Urinary bladder (tissue), 3 donors: ENCODE measurements at regions not wholly inside any gene's neighbourhood (a gene's known extent, or its start where the extent isn't known, plus 50 kb on each side); places are given as distances from the start of the nearest gene placed in this dataset.
"Not testable (repeated sequence)": the region's sequence is repeated elsewhere in the genome, so short reads cannot be mapped to it uniquely, and the experiment has no call there.

Experiments
- DNase-seq: peaks from one replicate; pipeline ENCODE4 v3.0.0-alpha.2; 2015; ENCODE audit errors: extremely low spot score
- H3K27ac ChIP-seq: one replicate; pipeline ENCODE4 v1.5.1; 2013; ENCODE audit warnings: low read depth, mild to moderate bottlenecking, moderate library complexity
- H3K36me3 ChIP-seq: one replicate; pipeline ENCODE4 v1.6.1; 2013; ENCODE audit warnings: mild to moderate bottlenecking, moderate library complexity; ENCODE audit not compliant: insufficient read depth
- H3K4me1 ChIP-seq: one replicate; pipeline ENCODE4 v1.6.1; 2013; ENCODE audit warnings: mild to moderate bottlenecking, moderate library complexity; ENCODE audit not compliant: insufficient read depth
- H3K4me3 ChIP-seq: one replicate; pipeline ENCODE4 v1.5.1; 2013; ENCODE audit warnings: low read depth, low read length
- WGBS: extraction: QIAGEN DNeasy Blood & Tissue Kit; methylation state at CpG from one replicate; pipeline ENCODE4 v1.1.7; 2013; 5-methylcytosine and 5-hydroxymethylcytosine counted together
- donor health status: healthy with polysubstance abuse.
- donor health status: healthy.

DNA sequence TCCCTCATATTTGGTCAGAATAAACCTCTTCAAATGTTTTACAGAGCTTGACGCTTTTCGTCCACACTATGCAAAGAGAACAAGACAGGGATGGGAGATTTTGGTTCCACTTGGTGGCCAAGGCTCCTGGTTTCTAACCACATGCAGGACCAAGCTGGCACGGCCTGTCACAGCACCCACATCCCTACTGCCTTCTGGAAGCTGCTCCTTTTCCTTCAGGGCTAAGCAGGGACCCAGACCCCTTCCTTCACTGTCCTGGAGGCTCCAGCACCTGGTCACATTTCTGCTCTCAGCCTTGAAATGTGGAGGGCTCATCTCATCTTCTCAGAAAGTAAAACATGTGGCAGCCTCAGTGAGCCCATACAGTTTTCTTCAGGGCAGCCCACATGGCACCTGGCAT is 50.4 kb upstream of the ARHGEF7 start:
- no peaks in the 10 kb centered on the region for H3K36me3 ChIP-seq
- WGBS, result 93% methylated on average over 3 of the region's 3 CpGs
- DNase-seq, result no peak
- no peak overlapping the region for H3K27ac ChIP-seq
- H3K4me3 ChIP-seq, result no peak overlapping the region
- no peaks in the 10 kb centered on the region for H3K4me1 ChIP-seq

DNA sequence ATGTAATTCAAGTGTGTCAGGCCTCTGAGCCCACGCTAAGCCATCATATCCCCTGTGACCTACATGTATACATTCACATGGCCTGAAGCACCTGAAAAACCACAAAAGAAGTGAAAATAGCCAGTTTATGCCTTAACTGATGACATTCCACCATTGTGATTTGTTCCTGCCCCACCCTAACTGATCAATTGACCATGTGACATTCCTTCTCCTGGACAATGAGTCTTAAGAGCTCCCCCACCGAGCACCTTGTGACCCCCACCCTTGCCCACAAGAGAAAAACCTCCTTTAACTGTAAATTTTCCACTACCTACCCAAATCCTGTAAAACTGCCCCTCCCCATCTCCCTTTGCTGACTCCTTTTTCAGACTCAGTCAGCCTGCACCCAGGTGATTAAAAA is 52.1 kb upstream of the ARHGEF7 start:
- no peak for DNase-seq
- no peak overlapping the region for H3K27ac ChIP-seq
- WGBS, result 54% methylated on average over 2 of the region's 2 CpGs

DNA sequence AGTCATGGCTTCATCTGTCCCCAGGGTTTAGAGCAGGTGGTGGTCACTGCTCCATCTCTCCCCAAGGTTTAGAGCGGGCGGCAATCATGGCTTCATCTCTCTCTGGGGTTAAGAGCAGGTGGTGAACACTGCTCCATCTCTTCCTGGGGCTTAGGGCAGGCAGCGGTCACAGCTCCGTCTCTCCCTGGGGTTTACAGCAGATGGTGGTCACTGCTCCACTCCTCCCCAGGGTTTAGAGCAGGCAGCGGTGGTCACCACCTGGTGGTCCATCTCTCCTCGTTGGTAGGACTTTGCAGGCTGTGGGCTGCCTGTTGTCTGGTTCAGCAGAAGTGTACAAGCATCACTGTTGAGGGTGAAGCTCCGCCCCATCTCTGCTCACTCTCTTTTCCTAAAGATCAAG is 52.8 kb upstream of the ARHGEF7 start:
- H3K27ac ChIP-seq, result no peak overlapping the region
- no peak overlapping the region for H3K4me3 ChIP-seq
- WGBS, result 87% methylated on average over 7 of the region's 7 CpGs
- H3K36me3 ChIP-seq, result no peaks in the 10 kb centered on the region
- no peaks in the 10 kb centered on the region for H3K4me1 ChIP-seq
- DNase-seq, result no peak

More for the DNA sequence above, 52.1 kb upstream of the ARHGEF7 start:
- Histone ChIP-seq H3K4me3 (no peak overlapping the region), H3K4me1 (no peaks in the 10 kb centered on the region), H3K36me3 (no peaks in the 10 kb centered on the region)

DNA sequence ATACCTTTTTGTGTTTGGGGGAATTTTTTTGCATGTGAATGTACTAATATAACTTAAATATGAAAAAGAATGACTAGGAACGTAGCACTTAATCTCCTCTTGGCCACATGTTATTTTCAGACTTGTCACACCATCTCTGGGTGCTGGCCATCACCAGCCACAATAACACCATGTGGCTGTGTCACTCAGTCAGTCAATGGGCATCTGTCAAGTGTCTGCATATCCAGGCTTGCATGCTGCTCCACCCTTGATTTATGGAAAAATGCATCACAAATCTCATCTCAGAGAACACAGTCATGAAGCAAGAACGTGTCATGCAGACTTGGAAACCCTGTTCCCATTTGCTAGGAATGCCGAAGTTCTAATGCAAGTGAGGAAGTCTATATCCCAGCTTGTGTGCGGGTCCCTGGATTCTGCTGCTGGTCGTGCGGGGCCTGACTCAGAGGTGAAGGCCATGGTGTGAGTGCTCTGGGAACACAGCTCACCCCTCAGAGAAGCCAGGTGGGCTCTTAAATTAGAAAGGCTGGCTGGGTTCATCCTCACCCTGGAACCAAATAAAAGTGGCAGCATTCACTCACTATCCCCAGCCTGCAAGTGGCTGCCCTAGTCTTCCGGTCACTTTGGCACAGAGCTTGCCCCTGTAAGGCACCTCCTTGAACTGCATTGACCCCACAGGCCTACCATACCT is 53.6 kb upstream of the ARHGEF7 start:
- DNase-seq, result no peak
- WGBS, result 87% methylated on average over 7 of the region's 7 CpGs
- no peak overlapping the region for H3K27ac ChIP-seq
- H3K36me3 ChIP-seq, result no peaks in the 10 kb centered on the region
- H3K4me3 ChIP-seq, result no peak overlapping the region
- H3K4me1 ChIP-seq, result no peaks in the 10 kb centered on the region

DNA sequence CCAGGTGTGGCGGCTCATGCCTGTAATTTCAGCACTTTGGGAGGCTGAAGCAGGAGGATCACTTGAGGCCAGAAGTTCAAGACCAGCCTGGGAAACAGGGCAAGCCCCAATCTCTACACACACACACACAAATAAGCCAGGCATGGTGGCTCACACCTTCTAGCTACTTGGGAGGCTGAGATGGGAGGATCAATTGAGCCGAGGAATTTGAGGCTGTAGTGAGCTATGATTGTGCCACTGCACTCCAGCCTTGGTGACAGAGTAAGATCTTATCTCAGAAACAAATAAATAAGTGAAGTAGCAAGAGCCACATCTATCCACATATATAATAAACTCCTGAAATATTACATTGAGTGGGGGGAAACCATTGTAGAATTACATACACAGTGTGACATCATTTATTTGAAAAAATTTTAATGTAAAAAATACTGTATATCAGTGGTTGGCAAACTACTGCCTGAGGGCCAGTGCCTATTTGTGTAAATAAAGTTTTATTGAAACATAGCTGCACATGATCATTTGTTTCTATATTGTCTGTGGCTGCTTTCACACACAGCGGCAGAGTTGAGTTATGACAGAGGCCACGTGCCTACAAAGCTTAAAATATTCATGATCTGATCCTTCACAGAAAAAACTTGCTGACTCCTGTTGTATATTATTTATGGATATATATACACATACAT is 54.7 kb upstream of the ARHGEF7 start:
- Histone ChIP-seq H3K4me1 (no peaks in the 10 kb centered on the region), H3K27ac (no peak overlapping the region), H3K4me3 (no peak overlapping the region), H3K36me3 (no peaks in the 10 kb centered on the region)
- WGBS, result 84% methylated on average over 4 of the region's 4 CpGs
- DNase-seq, result no peak

DNA sequence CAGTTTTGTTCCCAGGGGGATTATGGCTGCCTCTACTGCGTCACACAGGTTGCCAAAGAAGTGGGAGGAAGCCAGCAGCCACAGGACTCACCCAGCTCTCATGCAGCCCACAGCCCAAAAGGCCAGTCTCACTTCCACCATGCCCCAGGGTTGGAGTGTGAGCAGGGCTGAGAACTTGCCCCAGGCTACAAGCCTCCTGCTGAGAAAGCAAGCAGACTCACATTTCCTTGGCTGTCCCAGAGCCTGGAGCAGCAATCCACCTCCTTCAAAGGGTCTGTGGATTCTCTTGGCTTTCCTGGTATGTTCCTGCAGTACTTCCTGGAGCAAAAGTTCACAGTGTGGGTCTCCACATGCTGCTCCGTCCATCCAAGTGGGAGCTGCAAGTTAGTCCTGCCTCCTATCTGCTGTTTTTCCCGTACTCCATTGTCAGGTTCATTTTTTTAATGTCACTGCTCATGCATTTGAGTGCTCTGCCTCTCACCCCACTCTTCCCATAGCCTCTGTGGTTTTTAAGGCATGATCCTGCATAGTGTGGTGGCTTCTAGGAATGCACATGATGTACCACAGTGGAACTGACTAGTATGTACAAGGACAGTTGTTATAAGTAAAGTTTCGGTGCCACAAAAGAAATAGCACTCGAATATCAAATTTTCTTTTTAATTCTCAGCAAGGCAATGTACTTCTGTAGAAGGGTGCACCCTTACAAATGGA is 56.2 kb upstream of the ARHGEF7 start:
- H3K27ac ChIP-seq, result no peak overlapping the region
- H3K4me3 ChIP-seq, result no peak overlapping the region
- no peaks in the 10 kb centered on the region for H3K36me3 ChIP-seq
- H3K4me1 ChIP-seq, result no peaks in the 10 kb centered on the region
- 79% methylated on average over 5 of the region's 5 CpGs for WGBS
- no peak for DNase-seq

DNA sequence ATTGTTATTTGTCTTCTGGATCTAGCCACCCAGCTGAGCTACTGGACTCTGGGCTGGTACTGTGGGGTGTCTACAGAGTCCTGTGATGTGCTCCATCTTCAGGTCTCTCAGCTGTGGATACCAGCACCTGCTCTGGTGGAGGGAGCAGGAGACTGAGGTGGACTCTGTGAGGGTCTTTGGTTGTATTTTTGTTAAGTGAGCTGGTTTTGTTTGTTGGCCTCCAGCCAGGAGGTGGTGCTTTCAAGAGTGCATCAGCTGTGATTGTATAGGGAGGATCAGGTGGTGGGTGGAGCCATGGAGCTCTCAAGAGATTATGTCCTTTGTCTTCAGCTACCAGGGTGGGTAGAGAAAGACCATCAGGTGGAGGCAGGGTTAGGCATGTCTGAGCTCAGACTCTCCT is 56.8 kb upstream of the ARHGEF7 start:
- H3K4me1 ChIP-seq, H3K27ac ChIP-seq, DNase-seq, H3K4me3 ChIP-seq, H3K36me3 ChIP-seq: not testable (repeated sequence)

DNA sequence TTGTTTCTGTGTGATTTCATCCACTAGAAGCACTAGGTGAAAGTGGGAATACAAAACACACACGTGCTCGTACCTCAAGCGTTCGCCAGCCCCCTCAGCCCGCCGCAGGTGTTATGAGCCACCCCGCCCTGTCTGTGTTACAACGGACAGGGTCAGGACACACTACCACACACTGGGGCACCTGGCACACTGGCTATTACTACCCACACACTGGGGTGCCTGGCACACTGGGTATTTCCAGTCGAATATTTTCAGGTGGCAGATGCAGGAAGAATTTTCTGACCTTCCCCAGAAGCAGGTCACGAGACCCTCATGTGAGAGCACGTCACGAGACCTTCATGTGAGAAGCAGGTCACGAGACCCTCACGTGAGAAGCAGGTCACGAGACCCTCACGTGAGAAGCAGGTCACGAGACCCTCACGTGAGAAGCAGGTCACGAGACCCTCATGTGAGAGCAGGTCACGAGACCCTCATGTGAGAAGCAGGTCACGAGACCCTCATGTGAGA is 63.3 kb upstream of the ARHGEF7 start:
- H3K27ac ChIP-seq, H3K4me1 ChIP-seq, H3K4me3 ChIP-seq, DNase-seq, H3K36me3 ChIP-seq: not testable (repeated sequence)
- WGBS, result 79% methylated on average over 19 of the region's 21 CpGs

DNA sequence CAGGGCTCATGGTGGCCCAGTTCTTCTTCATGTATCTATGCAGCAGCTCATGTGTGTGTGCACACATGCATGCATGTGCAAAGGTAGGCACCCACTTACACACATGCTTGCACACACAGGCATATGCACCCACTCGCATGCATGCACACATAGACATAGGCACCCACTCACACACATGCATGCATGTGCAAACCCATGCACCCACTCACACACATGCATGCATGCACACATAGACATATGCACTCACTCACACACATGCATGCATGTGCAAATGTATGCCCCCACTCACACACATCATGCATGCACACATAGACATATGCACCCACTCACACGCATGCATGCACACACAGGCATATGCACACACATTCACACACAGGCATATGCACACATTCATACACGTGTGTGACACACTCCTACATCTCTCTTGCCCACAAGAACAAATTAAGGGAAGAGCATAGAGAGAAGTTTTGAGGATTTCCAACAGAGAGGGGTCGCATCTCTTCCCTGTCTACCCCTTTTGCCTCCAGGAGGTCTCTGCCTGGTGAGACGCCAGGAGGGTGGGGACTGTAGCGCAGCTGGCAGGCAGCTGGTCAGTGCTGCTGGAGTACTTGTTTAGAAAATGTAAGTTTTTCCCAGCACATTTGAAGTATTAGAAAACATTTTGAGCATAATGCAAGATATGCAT is 63.9 kb upstream of the ARHGEF7 start:
- 66% methylated on average over 6 of the region's 6 CpGs for WGBS
- Histone ChIP-seq H3K36me3 (no peaks in the 10 kb centered on the region), H3K4me3 (no peak overlapping the region), H3K27ac (no peak overlapping the region), H3K4me1 (no peaks in the 10 kb centered on the region)
- DNase-seq, result no peak

DNA sequence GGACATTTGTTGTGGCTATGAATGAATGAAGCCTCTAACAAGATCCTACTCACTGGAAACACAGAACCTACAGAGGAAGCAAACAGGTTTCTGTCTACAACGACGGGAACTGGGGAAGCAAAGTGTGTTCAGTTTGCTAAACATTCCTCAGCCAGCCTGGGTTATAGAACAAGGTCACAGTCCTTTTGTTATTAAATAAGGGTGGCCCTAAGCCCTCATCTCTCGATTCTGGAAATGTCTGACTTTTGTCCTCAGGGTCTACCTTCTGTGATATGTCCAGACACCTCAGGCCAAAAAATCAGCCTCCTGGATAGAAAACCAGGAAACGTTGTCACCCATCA is 64.6 kb upstream of the ARHGEF7 start:
- no peak overlapping the region for H3K4me3 ChIP-seq
- no peaks in the 10 kb centered on the region for H3K36me3 ChIP-seq
- H3K4me1 ChIP-seq, result no peaks in the 10 kb centered on the region
- no peak overlapping the region for H3K27ac ChIP-seq
- no peak for DNase-seq
- 36% methylated on average over 4 of the region's 4 CpGs for WGBS

DNA sequence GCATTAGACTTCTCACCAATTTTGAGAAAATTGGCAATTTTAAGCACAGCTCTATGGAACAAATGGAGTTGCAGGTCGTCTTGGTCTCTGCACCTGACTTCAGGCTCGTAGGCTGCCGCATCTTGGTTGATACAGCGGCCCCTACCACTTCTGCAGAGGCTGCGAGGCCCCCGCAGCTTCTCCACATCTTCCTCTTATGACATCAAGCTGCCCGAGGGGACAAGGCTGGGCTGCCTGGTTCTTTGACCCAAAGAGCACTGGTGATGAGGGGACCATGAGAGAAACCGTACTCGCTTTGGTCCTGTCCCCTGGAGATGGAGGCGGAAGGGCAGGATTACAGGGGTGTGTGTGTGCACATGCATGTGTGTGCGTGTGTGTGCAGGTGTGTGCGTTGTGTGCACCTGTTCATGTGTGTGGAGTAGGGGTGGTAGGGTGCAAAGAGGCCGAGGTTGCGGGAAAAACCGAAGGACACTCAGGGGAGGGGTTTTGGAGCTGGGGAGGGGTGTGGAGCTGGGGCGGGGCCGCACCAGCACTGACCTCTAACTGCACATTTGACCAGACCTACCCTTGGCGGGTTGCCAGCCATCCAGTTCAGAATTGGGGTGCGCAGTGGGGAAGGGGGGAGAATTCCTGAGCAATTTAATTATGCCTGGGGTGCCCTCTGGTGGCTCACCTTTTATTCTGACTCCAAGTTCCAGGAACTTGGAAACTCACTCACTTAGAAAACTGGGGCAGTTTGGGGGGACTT is 65.1 kb upstream of the ARHGEF7 start:
- no peak for DNase-seq
- Histone ChIP-seq H3K27ac (no peak overlapping the region), H3K4me3 (no peak overlapping the region), H3K4me1 (no peaks in the 10 kb centered on the region), H3K36me3 (no peaks in the 10 kb centered on the region)
- 70% methylated on average over 19 of the region's 19 CpGs for WGBS

DNA sequence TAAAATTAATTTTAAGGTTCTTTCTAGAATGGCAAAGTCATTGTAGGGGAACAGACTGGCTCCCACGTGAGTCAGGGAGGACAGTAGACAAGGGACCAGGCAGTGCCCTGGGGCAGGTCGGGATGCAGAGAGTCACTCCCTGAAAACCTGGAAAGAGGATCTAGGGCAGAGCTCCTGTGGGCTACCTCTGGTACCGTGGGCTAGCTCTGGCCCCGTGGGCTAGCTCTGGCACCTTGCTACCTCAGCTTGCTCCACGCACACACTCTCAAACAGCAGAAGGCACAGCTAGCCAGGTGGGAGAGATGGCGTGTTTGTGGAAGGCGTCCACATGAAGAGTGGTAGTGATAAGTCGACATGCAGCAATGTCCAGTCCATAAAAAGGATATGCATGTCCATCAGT is 66.7 kb upstream of the ARHGEF7 start:
- WGBS, result 87% methylated on average over 8 of the region's 8 CpGs
- DNase-seq, result no peak
- no peak overlapping the region for H3K27ac ChIP-seq
- H3K36me3 ChIP-seq, result no peaks in the 10 kb centered on the region
- no peak overlapping the region for H3K4me3 ChIP-seq
- no peaks in the 10 kb centered on the region for H3K4me1 ChIP-seq

DNA sequence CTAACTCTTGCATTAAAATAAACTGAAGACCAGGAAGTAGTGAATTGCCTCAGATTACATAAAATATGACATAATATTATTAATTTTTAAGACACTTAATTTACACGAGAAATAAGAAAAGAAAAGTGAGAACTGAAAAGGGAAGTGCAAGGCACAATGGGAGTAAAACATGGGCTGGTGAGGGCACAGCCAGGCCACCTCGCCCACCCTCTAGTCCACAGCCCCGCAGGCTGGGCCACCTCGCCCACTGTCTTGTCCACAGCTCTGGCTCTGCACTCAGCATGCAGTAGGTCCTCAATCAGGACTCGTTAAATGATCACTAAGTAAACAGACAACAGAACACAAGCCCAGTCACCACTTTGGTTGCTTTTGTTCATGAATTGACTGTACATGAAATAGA is 67.8 kb upstream of the ARHGEF7 start:
- no peak overlapping the region for H3K27ac ChIP-seq
- 69% methylated on average over 5 of the region's 5 CpGs for WGBS

More for the DNA sequence above, 67.8 kb upstream of the ARHGEF7 start:
- H3K4me3 ChIP-seq, result no peak overlapping the region
- DNase-seq, result no peak
- no peaks in the 10 kb centered on the region for H3K4me1 ChIP-seq
- no peaks in the 10 kb centered on the region for H3K36me3 ChIP-seq
